ENCODE measurements at regions not wholly inside any gene's neighbourhood (a gene's known extent, or its start where the extent isn't known, plus 50 kb on each side); places are given as distances from the start of the nearest gene placed in this dataset.
"Not testable (repeated sequence)": the region's sequence is repeated elsewhere in the genome, so short reads cannot be mapped to it uniquely, and the experiment has no call there.

GRCh38 chr18:68428661-68429060, 286.2 kb downstream of the TMX3 start:
- no peak for DNase-seq (ENCODE audit: low spot score)

GRCh38 chr18:68427951-68428401, 286.9 kb downstream of the TMX3 start:
- peak; percentile 65 for DNase-seq (ENCODE audit: low spot score)

- no peak for DNase-seq (ENCODE audit: low spot score)
These were observed 288.1 kb downstream of the TMX3 start for GRCh38 chr18:68426731-68427315.

GRCh38 chr18:68418881-68419280, 296.0 kb downstream of the TMX3 start:
- DNase-seq (ENCODE audit: low spot score), result no peak

GRCh38 chr18:68418226-68418868, 296.6 kb downstream of the TMX3 start:
- DNase-seq (ENCODE audit: low spot score), result no peak

GRCh38 chr18:68417826-68418225, 297.1 kb downstream of the TMX3 start:
- DNase-seq (ENCODE audit: low spot score), result no peak

- DNase-seq (ENCODE audit: low spot score), result no peak
These were observed 297.6 kb downstream of the TMX3 start for GRCh38 chr18:68417166-68417799.

GRCh38 chr18:68414407-68414806, 300.5 kb downstream of the TMX3 start:
- DNase-seq (ENCODE audit: low spot score), result no peak

- no peak for DNase-seq (ENCODE audit: low spot score)
These were observed 305.3 kb downstream of the TMX3 start for GRCh38 chr18:68409576-68409975.

- peak; percentile 16 for DNase-seq (ENCODE audit: low spot score)
These were observed 308.1 kb downstream of the TMX3 start for GRCh38 chr18:68406761-68407160.

- DNase-seq (ENCODE audit: low spot score), result no peak
These were observed 312.1 kb downstream of the TMX3 start for GRCh38 chr18:68402784-68403183.

GRCh38 chr18:68400889-68401288, 314.0 kb downstream of the TMX3 start:
- DNase-seq (ENCODE audit: low spot score), result no peak

- DNase-seq (ENCODE audit: low spot score), result no peak
These were observed 315.2 kb downstream of the TMX3 start for GRCh38 chr18:68399721-68400120.

GRCh38 chr18:68397241-68398035, 317.5 kb downstream of the TMX3 start:
- DNase-seq (ENCODE audit: low spot score), result no peak

- DNase-seq (ENCODE audit: low spot score), result no peak
These were observed 320.2 kb downstream of the TMX3 start for GRCh38 chr18:68394705-68395104.

- no peak for DNase-seq (ENCODE audit: low spot score)
These were observed 323.1 kb downstream of the TMX3 start for GRCh38 chr18:68391801-68392200.

GRCh38 chr18:68387246-68387645, 327.7 kb downstream of the TMX3 start:
- no peak for DNase-seq (ENCODE audit: low spot score)

- not testable (repeated sequence) for DNase-seq (ENCODE audit: low spot score)
These were observed 330.9 kb downstream of the TMX3 start for GRCh38 chr18:68383979-68384378.

GRCh38 chr18:68376926-68377325, 338.0 kb downstream of the TMX3 start:
- no peak for DNase-seq (ENCODE audit: low spot score)

GRCh38 chr18:68362907-68363306, 352.0 kb downstream of the TMX3 start:
- no peak for DNase-seq (ENCODE audit: low spot score)

- no peak for DNase-seq (ENCODE audit: low spot score)
These were observed 359.3 kb downstream of the TMX3 start for GRCh38 chr18:68355637-68356036.

- no peak for DNase-seq (ENCODE audit: low spot score)
These were observed 360.7 kb downstream of the TMX3 start for GRCh38 chr18:68354176-68354575.
